Caco-2 (cell line): ENCODE measurements at regions not wholly inside any gene's neighbourhood (a gene's known extent, or its start where the extent isn't known, plus 50 kb on each side); places are given as distances from the start of the nearest gene placed in this dataset.
"Not testable (repeated sequence)": the region's sequence is repeated elsewhere in the genome, so short reads cannot be mapped to it uniquely, and the experiment has no call there.

Experiments
- BruUV-seq: library from RNA; stranded (reverse); fragments of 400-500 nt; replicated peaks from 2 replicates; lab custom pipeline; 2021; lab: Mats Ljungman, UMichigan
- CTCF ChIA-PET: fragments of 300-600 bp; sonication (Branson Sonifier 250); formaldehyde crosslinking; loops from one replicate; lab custom pipeline; 2022; ENCODE audit warnings: antibody characterized with exemption; lab: Charles Lee
- POLR2A ChIA-PET: fragments of 300-600 bp; sonication (Branson Sonifier 250); formaldehyde crosslinking; loops from one replicate; lab custom pipeline; 2022; ENCODE audit warnings: antibody characterized with exemption; lab: Charles Lee
- DNase-seq, 2 experiments: peaks; one replicate each; pipeline versions ENCODE4 v3.0.0 to v3.0.0-alpha.2; 2020 to 2022
- H3K27me3 ChIP-seq: replicated peaks from 2 replicates; pipeline ENCODE4 v1.6.0; 2011; ENCODE audit warnings: low read length; ENCODE audit not compliant: control insufficient read depth, insufficient read depth
- H3K36me3 ChIP-seq: 2 replicates; pipeline ENCODE4 v1.5.1; 2011; ENCODE audit warnings: low read length; ENCODE audit not compliant: control insufficient read depth, insufficient read depth
- H3K4me1 ChIP-seq: fragments of 250-450 bp; sonication (Bioruptor Pico); 2 replicates; pipeline ENCODE4 v1.5.1; 2020; ENCODE audit warnings: mild to moderate bottlenecking
- H3K4me3 ChIP-seq: 2 replicates; pipeline ENCODE4 v1.5.1; 2011; ENCODE audit warnings: low read depth, mild to moderate bottlenecking, control low read depth, low read length
- H3K9me3 ChIP-seq: fragments of 250-450 bp; sonication (Bioruptor Pico); 2 replicates; pipeline ENCODE4 v1.5.1; 2020; ENCODE audit warnings: mild to moderate bottlenecking, moderate library complexity
- H3K27ac Mint-ChIP-seq: one replicate; pipeline ENCODE4 v1.8.0; 2022; ENCODE audit warnings: mixed read lengths; ENCODE audit not compliant: unreplicated experiment
- H3K27me3 Mint-ChIP-seq: one replicate; pipeline ENCODE4 v1.8.0; 2022; ENCODE audit warnings: mixed read lengths; ENCODE audit not compliant: insufficient read depth, unreplicated experiment
- H3K36me3 Mint-ChIP-seq: one replicate; pipeline ENCODE4 v1.8.0; 2022; ENCODE audit warnings: mild to moderate bottlenecking, mixed read lengths; ENCODE audit not compliant: insufficient read depth, unreplicated experiment
- H3K4me1 Mint-ChIP-seq: one replicate; pipeline ENCODE4 v1.8.0; 2022; ENCODE audit warnings: low read depth, mixed read lengths; ENCODE audit not compliant: unreplicated experiment
- H3K4me3 Mint-ChIP-seq: one replicate; pipeline ENCODE4 v1.8.0; 2022; ENCODE audit warnings: mild to moderate bottlenecking, moderate library complexity, mixed read lengths; ENCODE audit not compliant: unreplicated experiment
- H3K9me3 Mint-ChIP-seq: one replicate; pipeline ENCODE4 v1.8.0; 2022; ENCODE audit warnings: mixed read lengths; ENCODE audit not compliant: unreplicated experiment
- intact Hi-C: fragments of 100-400 bp; cut with micrococcal nuclease; formaldehyde crosslinking; loops from one replicate; pipeline ENCODE4 v1.10.0; 2022; ENCODE audit not compliant: unreplicated experiment
- TF ChIP-seq, protein P1 (sequence below), 2 experiments: fragments of 200-600 bp in 1 of 2; IDR thresholded peaks; 1 replicate in 1 of 2; 2 replicates in 1 of 2; pipeline versions ENCODE4 v1.5.1 to v1.8.0; 2011 to 2022; ENCODE audit warnings: antibody characterized with exemption in 1 of 2, control low read depth in 1 of 2, inconsistent platforms in 1 of 2, low read depth in 1 of 2, low read length in 1 of 2, mild to moderate bottlenecking in 1 of 2, moderate library complexity in 1 of 2; ENCODE audit not compliant: insufficient read depth in 1 of 2, severe bottlenecking in 1 of 2, unreplicated experiment in 1 of 2

DNA sequence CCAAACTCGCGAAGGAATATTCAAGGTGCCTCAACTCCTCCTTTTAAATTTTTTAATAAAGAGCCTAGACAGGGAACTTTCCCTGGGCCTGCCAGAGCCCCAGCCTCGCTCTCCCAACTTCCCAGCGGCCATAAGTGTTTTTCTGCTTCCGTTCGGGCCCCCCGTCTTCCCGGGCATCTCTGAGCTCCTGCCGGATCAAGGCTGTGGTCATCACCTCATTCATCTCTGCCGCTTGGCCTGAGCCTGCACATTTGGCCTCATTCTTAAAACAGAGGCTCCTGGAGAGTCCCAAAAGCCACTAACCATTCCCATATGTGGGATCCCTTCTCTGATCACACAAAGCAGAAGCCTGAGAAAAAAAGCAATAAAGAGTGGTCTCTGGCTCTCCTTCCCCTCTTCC, 969.1 kb upstream of the DEFB115 start:
- H3K9me3 ChIP-seq = no peaks in the 10 kb centered on the region
- H3K4me3 ChIP-seq = no peak overlapping the region
- POLR2A ChIA-PET = no interaction called here
- Mint-ChIP-seq H3K27ac (no peak overlapping the region), H3K27me3 (no peaks in the 10 kb centered on the region), H3K4me3 (no peak overlapping the region), H3K36me3 (peaks cover 17% of the 10 kb centered on the region), H3K4me1 (peaks cover 36% of the 10 kb centered on the region), H3K9me3 (peaks cover 4% of the 10 kb centered on the region)
- TF ChIP-seq, protein P1, sequence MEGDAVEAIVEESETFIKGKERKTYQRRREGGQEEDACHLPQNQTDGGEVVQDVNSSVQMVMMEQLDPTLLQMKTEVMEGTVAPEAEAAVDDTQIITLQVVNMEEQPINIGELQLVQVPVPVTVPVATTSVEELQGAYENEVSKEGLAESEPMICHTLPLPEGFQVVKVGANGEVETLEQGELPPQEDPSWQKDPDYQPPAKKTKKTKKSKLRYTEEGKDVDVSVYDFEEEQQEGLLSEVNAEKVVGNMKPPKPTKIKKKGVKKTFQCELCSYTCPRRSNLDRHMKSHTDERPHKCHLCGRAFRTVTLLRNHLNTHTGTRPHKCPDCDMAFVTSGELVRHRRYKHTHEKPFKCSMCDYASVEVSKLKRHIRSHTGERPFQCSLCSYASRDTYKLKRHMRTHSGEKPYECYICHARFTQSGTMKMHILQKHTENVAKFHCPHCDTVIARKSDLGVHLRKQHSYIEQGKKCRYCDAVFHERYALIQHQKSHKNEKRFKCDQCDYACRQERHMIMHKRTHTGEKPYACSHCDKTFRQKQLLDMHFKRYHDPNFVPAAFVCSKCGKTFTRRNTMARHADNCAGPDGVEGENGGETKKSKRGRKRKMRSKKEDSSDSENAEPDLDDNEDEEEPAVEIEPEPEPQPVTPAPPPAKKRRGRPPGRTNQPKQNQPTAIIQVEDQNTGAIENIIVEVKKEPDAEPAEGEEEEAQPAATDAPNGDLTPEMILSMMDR (IDR thresholded peaks at IDR 0.05; ENCODE audit: insufficient read depth in 1 of 2, low read depth in 1 of 2, low read length in 1 of 2, severe bottlenecking in 1 of 2, unreplicated experiment in 1 of 2) = no peak
- BruUV-seq = no TSS peak
- CTCF ChIA-PET = no interaction called here
- no peaks in the 10 kb centered on the region for H3K36me3 ChIP-seq
- DNase-seq = peak in 1 of 2 experiments; percentile 29
- intact Hi-C loops = loop anchor here (10.0 kb wide), 2 partner anchors 604 to 844 kb away; no protein-coding TSS in a partner anchor
- peaks cover 33% of the 10 kb centered on the region for H3K4me1 ChIP-seq
- no peaks in the 10 kb centered on the region for H3K27me3 ChIP-seq

DNA sequence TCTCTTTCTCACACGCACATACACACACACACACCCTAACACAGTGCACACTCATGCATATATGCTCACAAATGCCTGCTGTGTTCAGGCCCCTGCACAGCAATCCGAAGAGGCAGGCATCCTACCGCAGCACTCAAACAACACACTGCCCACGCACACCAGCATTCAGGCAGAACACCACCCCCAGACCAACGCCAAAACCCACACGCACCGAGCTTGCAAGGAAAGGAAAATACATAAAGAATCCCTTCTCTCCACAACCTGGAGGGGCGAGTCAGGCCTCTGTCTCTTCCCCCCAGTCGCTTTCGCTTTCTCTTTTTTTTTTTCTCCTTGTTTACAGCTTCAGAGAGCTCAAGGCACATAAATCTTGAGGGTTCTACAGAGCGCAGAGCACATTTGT, 968.4 kb upstream of the DEFB115 start:
- H3K4me1 Mint-ChIP-seq = peaks cover 43% of the 10 kb centered on the region
- intact Hi-C loops = loop anchor here (10.0 kb wide), 2 partner anchors 604 to 844 kb away; no protein-coding TSS in a partner anchor
- H3K36me3 Mint-ChIP-seq = peaks cover 14% of the 10 kb centered on the region
- BruUV-seq, H3K27me3 Mint-ChIP-seq, H3K9me3 ChIP-seq, H3K27me3 ChIP-seq, CTCF ChIA-PET, H3K4me3 ChIP-seq, H3K36me3 ChIP-seq, H3K27ac Mint-ChIP-seq: not testable (repeated sequence)
- peak overlapping the region; percentile 69 for H3K4me3 Mint-ChIP-seq
- peak in 1 of 2 experiments; percentile 35 for DNase-seq
- POLR2A ChIA-PET = interaction anchor here (0.5 kb wide), 1 partner anchor 88 kb away, joined by 3 read pairs; no protein-coding TSS in a partner anchor
- H3K4me1 ChIP-seq = peaks cover 30% of the 10 kb centered on the region
- peaks cover 11% of the 10 kb centered on the region for H3K9me3 Mint-ChIP-seq

GRCh38 chr20:30289711-30290141, 967.7 kb upstream of the DEFB115 start:
- intact Hi-C loops = loop anchor here (10.0 kb wide), 2 partner anchors 605 to 845 kb away; no protein-coding TSS in a partner anchor
- peaks cover 23% of the 10 kb centered on the region for H3K4me1 ChIP-seq
- BruUV-seq, POLR2A ChIA-PET, H3K36me3 ChIP-seq, H3K27me3 ChIP-seq, H3K9me3 ChIP-seq, H3K27me3 Mint-ChIP-seq: not testable (repeated sequence)
- Mint-ChIP-seq H3K4me1 (peaks cover 49% of the 10 kb centered on the region), H3K4me3 (peak overlapping the region; percentile 69), H3K36me3 (peaks cover 11% of the 10 kb centered on the region), H3K27ac (peak overlapping the region; percentile 87), H3K9me3 (peaks cover 14% of the 10 kb centered on the region)
- CTCF ChIA-PET = interaction anchor here (1.1 kb wide), 1 partner anchor 87 kb away, joined by 5 read pairs; no protein-coding TSS in a partner anchor
- peak in 1 of 2 experiments; percentile 45 for DNase-seq
- 0 out of 2 replicates have a peak overlapping the region, but pooled peaks have one; percentile 2 for H3K4me3 ChIP-seq

GRCh38 chr20:30290361-30291063, 967.0 kb upstream of the DEFB115 start:
- TF ChIP-seq, protein P1 (IDR thresholded peaks at IDR 0.05; ENCODE audit: insufficient read depth in 1 of 2, low read depth in 1 of 2, low read length in 1 of 2, severe bottlenecking in 1 of 2, unreplicated experiment in 1 of 2) = peak in 1 of 2 experiments; percentile 39
- intact Hi-C loops, H3K36me3 ChIP-seq, H3K9me3 ChIP-seq, POLR2A ChIA-PET, BruUV-seq, H3K27me3 ChIP-seq, H3K4me3 ChIP-seq, H3K27me3 Mint-ChIP-seq: not testable (repeated sequence)
- Mint-ChIP-seq H3K4me3 (peak overlapping the region; percentile 69), H3K27ac (peak overlapping the region; percentile 87), H3K36me3 (peaks cover 11% of the 10 kb centered on the region), H3K9me3 (peaks cover 14% of the 10 kb centered on the region), H3K4me1 (peaks cover 49% of the 10 kb centered on the region)
- peaks cover 23% of the 10 kb centered on the region for H3K4me1 ChIP-seq
- CTCF ChIA-PET = interaction anchor here (1.1 kb wide), 1 partner anchor 86 kb away, joined by 5 read pairs; no protein-coding TSS in a partner anchor
- DNase-seq = peak; percentile 90 to 97

- peak overlapping the region; percentile 59 for H3K4me3 Mint-ChIP-seq
- H3K4me1 ChIP-seq = peaks cover 20% of the 10 kb centered on the region
- H3K27me3 Mint-ChIP-seq, H3K9me3 ChIP-seq, H3K27me3 ChIP-seq, H3K36me3 ChIP-seq, intact Hi-C loops, H3K4me3 ChIP-seq, BruUV-seq, POLR2A ChIA-PET: not testable (repeated sequence)
- peaks cover 46% of the 10 kb centered on the region for H3K4me1 Mint-ChIP-seq
- CTCF ChIA-PET = interaction anchor here (1.1 kb wide), 1 partner anchor 86 kb away, joined by 5 read pairs; no protein-coding TSS in a partner anchor
- H3K9me3 Mint-ChIP-seq = peaks cover 19% of the 10 kb centered on the region
- peak in 1 of 2 experiments; percentile 40 for DNase-seq
- peaks cover 11% of the 10 kb centered on the region for H3K36me3 Mint-ChIP-seq
- H3K27ac Mint-ChIP-seq = peak overlapping the region; percentile 87
Observed at GRCh38 chr20:30291064-30291379, 966.4 kb upstream of the DEFB115 start.
